BE2C (cell line): ENCODE measurements at regions not wholly inside any gene's neighbourhood (a gene's known extent, or its start where the extent isn't known, plus 50 kb on each side); places are given as distances from the start of the nearest gene placed in this dataset.

Experiments used
- DNase-seq: peaks from one replicate; pipeline ENCODE4 v3.0.0-alpha.2; 2020
- H3K27me3 ChIP-seq: fragments of 250-450 bp; sonication (Bioruptor Pico); 2 replicates; pipeline ENCODE4 v1.5.1; 2020; ENCODE audit warnings: mild to moderate bottlenecking
- H3K36me3 ChIP-seq: fragments of 250-450 bp; sonication (Bioruptor Pico); 2 replicates; pipeline ENCODE4 v1.5.1; 2020; ENCODE audit warnings: mild to moderate bottlenecking
- H3K4me1 ChIP-seq: fragments of 250-450 bp; sonication (Bioruptor Pico); 2 replicates; pipeline ENCODE4 v1.5.1; 2020
- H3K4me3 ChIP-seq: 2 replicates; pipeline ENCODE4 v1.5.1; 2011; ENCODE audit warnings: low read depth, low read length
- H3K9me3 ChIP-seq: fragments of 250-450 bp; sonication (Bioruptor Pico); 2 replicates; pipeline ENCODE4 v1.5.1; 2020
- TF ChIP-seq, protein P1 (sequence below): IDR thresholded peaks from 2 replicates; pipeline ENCODE4 v1.5.1; 2012; ENCODE audit warnings: mild to moderate bottlenecking, low read depth, low read length

DNA sequence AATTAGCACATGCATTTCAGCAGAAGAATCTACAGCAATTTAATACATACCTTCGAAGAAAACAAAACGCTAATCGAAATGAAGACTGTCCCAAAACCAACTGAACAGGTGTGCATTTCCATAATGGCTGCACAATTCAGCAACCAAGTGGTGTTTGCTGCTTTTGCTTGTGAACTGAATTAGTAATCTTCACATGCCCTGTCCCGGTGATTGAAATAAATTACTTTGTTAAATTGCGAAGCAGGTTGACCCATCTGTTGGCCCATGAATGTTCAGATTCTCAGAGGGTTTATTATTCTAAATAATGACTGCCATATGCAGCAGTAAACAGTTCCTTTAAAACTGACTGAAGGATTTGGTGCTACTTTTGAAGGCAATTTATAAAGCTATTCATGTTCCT, 445.2 kb upstream of the NFE2L3 start:
- Histone ChIP-seq H3K4me1 (peaks cover 9% of the 10 kb centered on the region), H3K36me3 (no peaks in the 10 kb centered on the region)

DNA sequence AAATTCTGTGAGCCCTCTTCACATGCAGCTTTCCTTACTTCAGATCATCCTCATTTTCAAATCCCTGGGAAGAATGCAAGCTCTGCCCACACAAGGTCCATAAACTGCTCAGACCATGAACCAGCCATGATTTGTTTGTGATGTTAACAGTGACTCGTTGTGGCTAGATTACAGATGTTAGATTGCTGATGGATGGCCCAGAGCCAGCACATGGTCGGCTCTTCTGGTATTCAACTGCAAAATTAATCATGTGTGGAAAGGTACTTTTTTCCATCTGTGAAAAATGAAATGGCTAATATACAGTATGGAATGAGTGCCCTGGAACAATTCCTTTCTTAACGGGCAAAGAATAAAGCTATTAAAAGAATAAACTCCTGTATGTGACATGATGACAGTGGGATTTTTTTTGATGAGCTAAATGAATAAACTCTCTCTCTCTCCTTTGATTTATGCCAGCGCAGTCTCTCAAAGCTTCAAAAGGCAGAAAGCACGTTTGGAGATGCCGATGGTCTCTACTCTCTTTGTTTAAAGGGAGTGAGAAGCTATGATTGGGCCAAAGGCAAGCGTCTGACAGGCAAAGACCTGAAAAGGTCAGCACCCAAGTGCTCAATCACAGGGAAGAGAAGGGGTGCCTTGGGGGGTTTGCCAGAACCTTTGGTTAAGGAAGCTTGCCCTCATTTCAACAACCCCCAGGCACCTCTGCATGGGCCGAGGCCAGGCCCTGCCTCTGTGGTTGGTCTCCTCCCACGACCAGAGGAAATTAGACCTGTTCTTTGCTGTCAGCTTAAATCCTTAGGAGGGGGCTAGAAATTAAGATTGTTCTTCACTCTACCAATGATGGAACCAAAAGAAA, 444.0 kb upstream of the NFE2L3 start:
- no peaks in the 10 kb centered on the region for H3K36me3 ChIP-seq
- H3K27me3 ChIP-seq, result no peaks in the 10 kb centered on the region
- peaks cover 9% of the 10 kb centered on the region for H3K4me1 ChIP-seq
- TF ChIP-seq, protein P1, sequence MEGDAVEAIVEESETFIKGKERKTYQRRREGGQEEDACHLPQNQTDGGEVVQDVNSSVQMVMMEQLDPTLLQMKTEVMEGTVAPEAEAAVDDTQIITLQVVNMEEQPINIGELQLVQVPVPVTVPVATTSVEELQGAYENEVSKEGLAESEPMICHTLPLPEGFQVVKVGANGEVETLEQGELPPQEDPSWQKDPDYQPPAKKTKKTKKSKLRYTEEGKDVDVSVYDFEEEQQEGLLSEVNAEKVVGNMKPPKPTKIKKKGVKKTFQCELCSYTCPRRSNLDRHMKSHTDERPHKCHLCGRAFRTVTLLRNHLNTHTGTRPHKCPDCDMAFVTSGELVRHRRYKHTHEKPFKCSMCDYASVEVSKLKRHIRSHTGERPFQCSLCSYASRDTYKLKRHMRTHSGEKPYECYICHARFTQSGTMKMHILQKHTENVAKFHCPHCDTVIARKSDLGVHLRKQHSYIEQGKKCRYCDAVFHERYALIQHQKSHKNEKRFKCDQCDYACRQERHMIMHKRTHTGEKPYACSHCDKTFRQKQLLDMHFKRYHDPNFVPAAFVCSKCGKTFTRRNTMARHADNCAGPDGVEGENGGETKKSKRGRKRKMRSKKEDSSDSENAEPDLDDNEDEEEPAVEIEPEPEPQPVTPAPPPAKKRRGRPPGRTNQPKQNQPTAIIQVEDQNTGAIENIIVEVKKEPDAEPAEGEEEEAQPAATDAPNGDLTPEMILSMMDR, result no peak
- no peak overlapping the region for H3K4me3 ChIP-seq
- no peak for DNase-seq
- H3K9me3 ChIP-seq, result no peaks in the 10 kb centered on the region

More for the DNA sequence above, 445.2 kb upstream of the NFE2L3 start:
- H3K9me3 ChIP-seq, result no peaks in the 10 kb centered on the region
- DNase-seq, result no peak
- no peaks in the 10 kb centered on the region for H3K27me3 ChIP-seq
- TF ChIP-seq, protein P1, result no peak
- H3K4me3 ChIP-seq, result no peak overlapping the region

DNA sequence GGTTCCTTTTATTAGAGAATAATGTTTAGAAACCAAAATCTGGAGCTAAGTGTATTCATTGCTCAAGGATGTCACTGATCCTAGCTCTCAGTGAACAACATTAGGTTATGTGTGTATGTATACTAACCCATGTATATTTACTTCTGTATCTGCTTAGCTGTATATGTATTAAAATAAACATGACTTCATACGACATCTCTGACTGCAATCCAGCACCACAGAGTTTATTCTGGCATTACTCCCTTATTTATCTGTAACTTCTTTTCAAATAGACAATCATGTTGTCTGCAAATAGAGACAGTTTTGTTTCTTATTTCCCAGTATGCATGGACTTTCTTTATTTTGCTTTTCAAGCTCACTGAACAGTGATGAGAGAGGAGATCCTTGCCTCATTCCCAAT, 441.0 kb upstream of the NFE2L3 start:
- H3K9me3 ChIP-seq, result no peaks in the 10 kb centered on the region
- peaks cover 11% of the 10 kb centered on the region for H3K4me1 ChIP-seq
- H3K4me3 ChIP-seq, result no peak overlapping the region
- H3K27me3 ChIP-seq, result no peaks in the 10 kb centered on the region
- no peaks in the 10 kb centered on the region for H3K36me3 ChIP-seq
- DNase-seq, result no peak
- TF ChIP-seq, protein P1, result no peak

DNA sequence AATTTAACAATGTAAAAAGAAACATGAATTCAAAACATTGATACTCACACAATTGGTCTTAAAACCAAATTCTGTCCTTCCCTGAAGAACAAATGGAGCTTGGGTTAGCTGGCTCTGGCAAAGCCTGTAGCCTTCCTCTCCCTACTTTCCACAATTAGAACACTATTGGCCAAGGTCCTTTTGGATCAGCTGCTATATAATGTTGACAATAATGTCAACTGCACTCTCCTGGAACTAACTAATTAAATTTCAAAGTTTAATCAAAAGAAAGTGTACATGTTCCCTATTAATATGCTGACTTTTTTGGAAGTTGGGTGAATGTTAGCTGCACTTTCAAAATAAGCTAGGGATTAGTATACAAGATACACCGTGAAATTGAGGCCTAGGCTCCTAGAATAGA, 440.1 kb upstream of the NFE2L3 start:
- Histone ChIP-seq H3K27me3 (no peaks in the 10 kb centered on the region), H3K4me1 (peaks cover 11% of the 10 kb centered on the region), H3K4me3 (no peak overlapping the region), H3K36me3 (no peaks in the 10 kb centered on the region), H3K9me3 (no peaks in the 10 kb centered on the region)
- no peak for DNase-seq
- TF ChIP-seq, protein P1, result no peak

DNA sequence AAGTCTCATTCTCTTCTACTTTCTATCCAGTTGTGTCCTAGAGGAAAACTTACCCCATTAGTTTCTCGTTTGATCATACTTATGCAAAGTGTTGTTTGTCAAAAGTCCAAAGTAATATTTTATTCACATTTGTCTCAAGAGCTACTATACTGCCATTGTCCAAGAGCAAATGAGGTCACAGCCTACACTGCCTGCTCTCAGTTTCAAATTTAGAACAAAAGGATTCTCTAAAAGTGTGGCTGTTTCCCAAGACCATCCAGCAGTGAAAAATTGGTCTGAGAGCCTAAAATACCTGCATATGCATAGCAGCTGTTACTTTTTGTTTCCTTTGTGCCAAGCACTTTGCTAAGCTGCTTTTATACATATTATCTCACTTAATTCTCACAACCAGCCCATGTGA, 439.5 kb upstream of the NFE2L3 start:
- Histone ChIP-seq H3K9me3 (no peaks in the 10 kb centered on the region), H3K36me3 (no peaks in the 10 kb centered on the region), H3K4me1 (peaks cover 10% of the 10 kb centered on the region), H3K27me3 (no peaks in the 10 kb centered on the region), H3K4me3 (no peak overlapping the region)
- TF ChIP-seq, protein P1, result no peak
- DNase-seq, result no peak

DNA sequence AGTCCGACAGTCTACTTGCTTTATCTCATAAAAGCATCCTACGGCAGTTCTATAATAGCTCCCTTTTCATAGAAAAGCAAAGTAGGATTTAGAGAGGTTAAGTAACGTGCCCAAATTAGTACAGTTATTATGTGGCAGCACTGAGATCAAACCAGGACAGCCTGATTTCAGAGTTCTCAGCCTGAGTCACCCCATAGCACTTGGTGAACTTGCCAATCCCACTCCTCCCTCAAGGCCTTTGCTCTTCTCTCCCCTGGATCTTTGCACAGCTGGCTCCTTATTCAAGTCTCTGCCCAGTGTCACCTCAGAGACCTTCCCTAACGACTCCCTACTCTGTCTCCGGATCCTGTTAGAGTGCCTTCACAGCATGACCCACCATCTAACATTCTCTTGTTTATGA, 438.0 kb upstream of the NFE2L3 start:
- no peak for DNase-seq
- peaks cover 2% of the 10 kb centered on the region; the same call in 1 of the 2 replicates for H3K4me1 ChIP-seq

More for the DNA sequence above, 438.0 kb upstream of the NFE2L3 start:
- TF ChIP-seq, protein P1, result no peak
- Histone ChIP-seq H3K36me3 (no peaks in the 10 kb centered on the region), H3K27me3 (no peaks in the 10 kb centered on the region), H3K9me3 (no peaks in the 10 kb centered on the region), H3K4me3 (no peak overlapping the region)
